GM19397 (cell line): ENCODE measurements at regions not wholly inside any gene's neighbourhood (a gene's known extent, or its start where the extent isn't known, plus 50 kb on each side); places are given as distances from the start of the nearest gene placed in this dataset.
A peak's percentile ranks its signal among the peaks of the same experiment; 100 is the strongest.

Experiments used
- ATAC-seq: cut with Tn5 transposase; IDR thresholded peaks from one replicate; pipeline ENCODE4 v1.9.1; 2021; ENCODE audit warnings: mild to moderate bottlenecking, moderate library complexity; ENCODE audit not compliant: unreplicated experiment

DNA sequence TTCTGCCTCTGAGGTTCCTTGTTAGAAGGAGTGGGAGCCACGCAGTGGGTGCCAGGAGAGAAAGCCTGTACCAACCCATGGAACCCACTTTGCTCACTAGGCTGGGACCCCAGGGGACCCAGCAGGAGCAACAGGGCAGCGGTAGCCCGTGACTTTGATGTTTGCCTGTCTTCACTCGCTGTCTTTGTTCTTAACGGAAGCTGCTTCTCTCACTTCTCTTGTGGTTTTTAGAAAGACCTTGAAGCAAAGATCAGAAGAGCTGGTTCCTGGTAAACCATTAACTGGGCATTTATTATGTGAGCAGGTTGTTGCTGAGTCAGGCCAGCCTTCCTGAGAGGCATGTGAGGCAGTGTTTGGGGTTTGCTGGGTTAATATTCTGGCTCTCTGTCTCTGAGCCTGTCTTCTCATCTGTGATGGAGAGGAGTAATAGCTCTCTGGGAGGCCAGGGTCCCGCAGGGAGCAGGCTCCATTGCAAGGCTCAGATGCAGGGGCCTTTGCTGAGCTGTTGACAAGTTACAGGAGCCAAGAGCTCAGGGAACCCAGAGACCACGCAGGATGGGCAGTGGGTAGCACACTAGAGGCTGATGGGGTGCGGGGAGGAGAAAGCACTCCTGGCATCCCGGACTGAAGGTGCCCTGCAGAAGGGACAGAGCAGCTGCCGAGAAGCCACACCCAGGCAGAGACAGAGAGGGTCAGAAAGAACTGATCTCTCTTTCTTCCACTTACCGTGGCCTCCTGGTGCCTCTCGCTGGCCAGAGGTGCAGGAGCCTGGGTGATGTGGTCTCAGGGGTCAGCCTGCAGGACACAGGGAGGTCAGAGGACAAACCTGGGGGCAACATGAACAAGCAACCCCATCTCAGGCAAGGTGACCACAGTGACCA, 367.5 kb upstream of the C1orf174 start:
- ATAC-seq = peak; percentile 79

DNA sequence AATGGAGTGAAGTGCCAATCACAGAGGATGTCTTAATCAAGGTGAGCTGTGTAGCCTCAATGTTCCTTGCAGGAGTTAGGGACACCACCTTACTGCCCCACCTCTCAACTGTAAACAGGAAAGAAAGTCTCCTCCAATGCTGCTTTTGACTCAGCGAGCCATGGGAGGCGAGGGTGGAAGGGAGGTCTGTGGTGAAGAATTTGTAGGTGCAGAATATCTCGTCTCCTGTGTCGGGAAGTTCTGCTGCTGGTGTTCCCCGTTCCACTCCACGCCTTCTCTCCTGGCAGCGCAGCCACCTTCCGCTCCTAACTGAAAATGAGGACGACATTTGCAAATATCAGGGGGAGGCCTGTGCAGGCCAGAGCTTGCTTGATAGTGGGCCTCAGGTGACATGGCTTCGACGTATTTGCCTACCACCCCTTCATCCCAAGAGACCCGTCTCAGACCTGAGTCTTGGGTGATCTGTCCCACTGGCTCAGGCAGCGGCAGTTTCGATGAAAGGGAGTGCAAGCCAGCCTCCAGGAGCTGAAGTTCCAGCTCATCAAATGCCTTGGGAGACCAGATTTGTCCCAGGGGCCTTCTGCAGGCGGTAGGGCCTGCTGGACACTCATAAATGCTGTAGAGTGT, 368.3 kb upstream of the C1orf174 start:
- ATAC-seq = no peak

DNA sequence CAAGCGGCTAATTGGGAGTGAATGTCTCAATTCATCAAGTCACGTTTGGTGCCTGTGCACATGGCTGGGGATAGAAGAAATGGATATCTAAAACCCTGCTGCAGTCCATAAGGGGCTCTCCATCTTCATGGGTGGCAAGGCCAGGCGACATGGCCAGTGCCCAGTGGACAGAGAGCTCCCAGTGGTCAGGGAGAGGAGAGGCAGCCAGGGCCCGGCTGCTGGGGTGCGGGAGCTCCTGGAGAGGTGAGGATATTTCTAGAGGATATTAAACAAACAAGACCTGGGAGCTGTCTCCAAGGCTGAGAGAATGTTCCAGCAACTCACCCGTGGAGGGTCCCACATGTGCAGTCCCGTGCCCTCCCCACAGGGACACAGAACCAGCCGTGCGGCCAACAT, 368.8 kb upstream of the C1orf174 start:
- ATAC-seq = no peak

DNA sequence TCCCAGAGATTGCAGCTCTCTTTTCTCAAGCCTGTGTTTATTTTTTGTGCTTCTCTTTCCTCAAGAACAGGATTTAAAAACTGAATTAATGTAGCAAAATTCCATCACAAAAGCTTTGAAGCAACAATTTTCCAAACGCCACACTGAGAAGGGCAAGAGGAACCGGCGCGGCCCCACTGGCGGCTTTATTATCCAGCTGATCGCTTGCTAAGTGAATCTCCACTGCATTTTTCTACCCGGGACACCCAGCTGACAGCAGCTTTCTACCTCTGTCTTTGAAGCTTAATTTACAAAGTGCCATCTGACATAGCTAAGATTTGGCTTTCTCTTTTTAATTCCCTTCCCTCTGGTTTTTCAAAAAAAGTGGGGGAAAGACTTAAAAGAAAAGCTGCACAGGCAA, 369.3 kb upstream of the C1orf174 start:
- ATAC-seq = no peak

DNA sequence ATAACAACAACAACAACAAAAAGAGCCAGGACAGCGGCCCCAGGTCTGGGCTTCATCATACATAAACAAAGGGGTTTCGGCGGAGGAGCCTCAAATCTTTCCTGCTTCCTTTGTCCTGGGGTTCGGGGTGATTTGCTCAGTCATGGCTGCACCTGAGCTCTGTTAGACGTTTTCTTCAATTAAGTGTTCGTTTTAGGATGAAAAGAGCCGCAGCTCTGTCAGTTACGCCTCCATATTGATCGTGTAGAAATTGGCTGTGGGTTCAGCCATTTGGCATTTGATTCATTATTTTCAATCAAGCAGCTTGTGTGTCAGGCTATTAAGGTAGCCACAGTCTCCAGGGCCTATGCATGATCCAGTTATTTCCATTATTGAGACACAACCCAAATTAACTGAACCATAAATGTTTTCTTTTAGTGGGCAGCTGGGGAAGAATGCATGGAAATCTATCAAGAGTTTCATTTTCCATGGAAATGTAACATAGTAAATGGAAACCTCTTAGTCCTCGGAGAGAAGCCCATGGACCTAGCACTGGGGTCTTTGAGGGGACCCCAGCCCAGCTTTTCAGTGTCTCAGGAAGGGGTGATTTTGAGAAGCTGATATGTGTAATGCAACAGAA, 370.0 kb upstream of the C1orf174 start:
- no peak for ATAC-seq

GRCh38 chr1:4270651-4271337, 370.7 kb upstream of the C1orf174 start:
- ATAC-seq = no peak

GRCh38 chr1:4271338-4271998, 371.4 kb upstream of the C1orf174 start:
- ATAC-seq = no peak

GRCh38 chr1:4272568-4272967, 372.5 kb upstream of the C1orf174 start:
- ATAC-seq = no peak

DNA sequence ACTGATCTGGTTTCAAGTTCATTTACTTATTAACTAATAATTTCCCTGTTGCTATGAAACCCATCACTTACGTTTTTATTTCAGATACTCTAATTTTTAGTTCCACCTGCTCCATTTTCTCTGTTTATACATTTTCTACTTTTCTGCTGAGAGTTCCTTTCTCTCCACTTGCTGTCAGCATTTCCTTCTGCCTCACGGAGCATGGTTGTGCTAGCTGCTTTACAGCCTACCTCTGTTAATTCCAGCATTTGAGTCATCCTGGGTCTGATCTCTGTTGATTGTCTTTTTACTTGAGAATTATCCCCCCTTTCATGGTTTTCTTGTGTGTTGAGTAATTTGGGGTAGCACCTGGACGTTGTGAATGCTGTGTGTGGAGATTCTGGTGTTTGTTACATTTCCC, 373.2 kb upstream of the C1orf174 start:
- no peak for ATAC-seq

GRCh38 chr1:4273747-4274146, 373.7 kb upstream of the C1orf174 start:
- ATAC-seq = no peak

GRCh38 chr1:4275083-4275482, 375.0 kb upstream of the C1orf174 start:
- no peak for ATAC-seq

DNA sequence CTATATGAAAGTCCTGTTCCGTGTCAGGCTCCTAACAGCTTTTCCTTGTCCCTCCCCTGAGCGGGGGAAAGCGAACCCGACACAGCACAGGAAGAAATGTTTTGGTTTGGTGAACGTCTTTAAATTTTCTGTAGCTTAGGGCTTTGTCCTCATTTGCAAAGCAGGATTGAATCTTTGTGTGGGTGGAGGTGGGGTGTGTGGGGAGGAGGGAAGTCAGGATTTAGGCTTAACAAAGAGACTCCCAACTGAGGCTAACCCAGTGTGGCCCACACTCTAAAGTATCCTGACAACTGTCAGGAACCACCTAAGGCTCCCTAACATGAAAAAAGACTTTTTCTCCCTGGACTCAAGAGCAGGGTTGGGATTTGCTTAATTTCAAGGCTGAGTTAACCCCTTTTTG, 376.2 kb upstream of the C1orf174 start:
- ATAC-seq = no peak

- ATAC-seq = no peak
These were observed 376.8 kb upstream of the AJAP1 start for GRCh38 chr1:4277598-4277997.

- ATAC-seq = no peak
These were observed 369.4 kb upstream of the AJAP1 start for GRCh38 chr1:4284976-4285375.

- no peak for ATAC-seq
These were observed 361.5 kb upstream of the AJAP1 start for GRCh38 chr1:4292861-4293260.

- ATAC-seq = no peak
These were observed 355.9 kb upstream of the AJAP1 start for GRCh38 chr1:4298361-4299083.

DNA sequence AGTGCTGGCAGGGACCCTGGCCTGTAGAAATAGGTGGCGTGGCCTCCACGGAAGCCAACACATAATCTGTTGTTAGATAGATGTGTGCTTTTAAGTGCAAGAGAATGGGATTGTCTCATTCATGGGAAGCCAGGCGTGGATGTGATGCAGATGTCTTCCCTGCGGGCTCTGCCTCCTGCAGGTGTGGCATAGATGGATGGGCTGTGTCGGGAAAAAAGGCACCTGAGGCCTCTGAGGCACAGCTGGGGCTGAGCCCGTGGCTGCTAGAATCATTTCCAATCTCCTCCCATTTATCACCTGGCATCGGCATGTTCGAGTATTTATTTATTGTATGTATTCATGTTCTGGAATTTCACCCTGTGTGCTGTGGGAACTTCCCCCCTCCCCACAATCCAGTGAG, 353.4 kb upstream of the AJAP1 start:
- no peak for ATAC-seq

DNA sequence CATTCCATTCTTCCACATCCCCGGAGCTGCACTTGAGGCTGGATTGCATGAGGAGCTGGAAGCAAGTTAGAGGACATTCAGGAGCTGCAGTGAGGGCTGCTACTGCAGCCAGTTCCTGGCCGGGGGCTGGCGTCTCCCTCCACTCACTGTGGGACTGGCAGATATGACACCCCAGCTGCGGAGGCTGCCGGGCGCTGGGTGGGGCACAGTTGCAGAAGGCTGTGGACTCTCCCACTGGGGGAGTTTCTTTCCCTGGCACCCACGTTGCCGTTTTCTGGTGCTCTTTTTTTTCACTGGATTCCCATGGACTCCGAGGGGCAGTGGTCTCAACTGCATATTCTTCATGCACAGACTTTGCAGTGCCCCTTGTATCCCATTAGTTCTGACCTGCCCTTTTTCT, 351.1 kb upstream of the AJAP1 start:
- ATAC-seq = no peak

DNA sequence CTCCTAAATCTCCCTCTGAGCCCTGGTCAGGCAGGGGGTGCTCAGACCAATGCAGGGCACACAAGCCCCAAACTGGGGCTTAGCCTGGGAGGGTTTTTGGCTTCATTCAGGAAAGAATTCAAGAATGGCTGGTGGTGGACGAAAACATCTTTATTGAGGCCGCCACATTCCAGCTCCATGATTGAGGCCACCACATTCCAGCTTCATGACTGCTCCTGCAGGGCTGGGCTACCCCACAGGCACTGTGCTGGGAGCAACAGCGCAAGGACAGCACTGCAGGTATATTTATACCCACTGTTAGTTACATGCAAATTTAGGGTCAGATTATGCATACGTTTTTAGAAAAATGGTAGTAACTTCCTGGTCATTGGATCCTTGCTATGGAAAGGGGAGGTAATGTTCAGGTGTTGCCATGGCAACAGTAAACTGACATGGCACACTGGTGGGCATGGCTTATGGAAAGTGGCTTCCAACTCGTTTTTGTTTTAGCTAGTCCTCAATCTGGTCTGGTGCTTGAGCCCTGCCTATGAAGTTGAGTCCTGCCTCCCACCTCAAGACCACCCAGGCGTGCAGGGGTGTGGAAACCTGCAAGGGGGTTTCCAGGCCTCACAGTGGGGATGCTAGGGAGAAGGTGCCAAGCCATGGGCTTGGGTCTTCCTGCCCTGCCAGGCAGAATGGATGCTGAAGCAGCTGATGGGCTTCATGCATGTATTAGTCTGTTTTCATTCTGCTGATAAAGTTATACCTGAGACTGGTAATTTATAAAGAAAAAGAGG, 348.7 kb upstream of the AJAP1 start:
- ATAC-seq = no peak
